AG08396 (cell line): ENCODE measurements at regions not wholly inside any gene's neighbourhood (a gene's known extent, or its start where the extent isn't known, plus 50 kb on each side); places are given as distances from the start of the nearest gene placed in this dataset.

Source experiments
- DNase-seq: peaks from one replicate; pipeline ENCODE4 v3.0.0; 2012; ENCODE audit warnings: low spot score, mixed read lengths

DNA sequence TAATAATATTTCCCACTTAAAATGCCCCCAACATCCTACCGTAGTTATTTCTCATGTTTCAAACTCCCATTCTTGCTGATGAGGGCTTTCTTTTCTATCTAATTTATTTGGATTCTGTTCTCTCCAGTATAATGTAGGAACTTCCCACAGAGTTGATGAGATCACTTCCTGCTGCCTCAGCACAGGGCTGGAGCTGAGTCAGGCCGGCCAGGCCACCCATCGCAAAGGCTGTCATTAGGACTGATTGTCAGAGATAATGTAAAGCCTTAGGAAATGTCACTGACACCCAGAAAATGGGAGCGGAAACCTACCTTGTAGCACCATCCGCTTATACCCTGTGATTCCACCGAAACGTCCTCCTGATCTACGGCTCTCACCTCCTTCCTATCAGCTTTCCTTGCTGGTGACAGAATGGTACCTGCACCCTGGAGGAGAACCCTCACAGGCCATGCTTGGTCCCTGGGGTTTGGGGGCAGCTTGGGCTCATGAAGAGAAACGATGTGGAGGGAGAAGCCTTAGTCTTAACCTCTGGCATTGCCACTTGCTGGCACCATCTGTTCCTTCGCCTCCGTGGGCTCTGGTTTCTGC lies 672.8 kb upstream of the ID2 start:
- peak; percentile 33 for DNase-seq

GRCh38 chr2:8015848-8016600 lies 665.8 kb upstream of the ID2 start:
- DNase-seq = no peak

- DNase-seq = no peak
These were observed 665.2 kb upstream of the ID2 start for GRCh38 chr2:8016688-8017087.

DNA sequence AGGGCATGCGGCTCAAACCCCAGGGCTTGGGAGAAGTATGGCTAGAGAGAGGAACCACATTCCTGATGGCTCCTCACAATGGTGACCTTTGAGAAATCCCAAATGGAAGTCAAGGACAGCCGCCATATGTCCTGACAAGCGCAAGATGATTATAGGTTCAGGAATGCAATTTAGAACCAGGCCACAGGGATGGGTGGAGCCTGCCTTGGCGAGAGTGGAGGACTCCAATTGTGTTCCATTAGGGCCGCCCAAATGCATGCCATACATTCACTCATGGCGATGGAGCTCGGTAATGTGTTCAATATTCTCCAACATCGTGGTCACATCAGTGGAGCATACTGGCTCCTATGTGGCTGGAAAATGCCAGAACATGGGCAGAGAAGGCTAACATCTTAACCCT lies 662.9 kb upstream of the ID2 start:
- no peak for DNase-seq

GRCh38 chr2:8019934-8020333 lies 661.9 kb upstream of the ID2 start:
- DNase-seq = no peak

- no peak for DNase-seq
These were observed 659.9 kb upstream of the ID2 start for GRCh38 chr2:8021921-8022320.

DNA sequence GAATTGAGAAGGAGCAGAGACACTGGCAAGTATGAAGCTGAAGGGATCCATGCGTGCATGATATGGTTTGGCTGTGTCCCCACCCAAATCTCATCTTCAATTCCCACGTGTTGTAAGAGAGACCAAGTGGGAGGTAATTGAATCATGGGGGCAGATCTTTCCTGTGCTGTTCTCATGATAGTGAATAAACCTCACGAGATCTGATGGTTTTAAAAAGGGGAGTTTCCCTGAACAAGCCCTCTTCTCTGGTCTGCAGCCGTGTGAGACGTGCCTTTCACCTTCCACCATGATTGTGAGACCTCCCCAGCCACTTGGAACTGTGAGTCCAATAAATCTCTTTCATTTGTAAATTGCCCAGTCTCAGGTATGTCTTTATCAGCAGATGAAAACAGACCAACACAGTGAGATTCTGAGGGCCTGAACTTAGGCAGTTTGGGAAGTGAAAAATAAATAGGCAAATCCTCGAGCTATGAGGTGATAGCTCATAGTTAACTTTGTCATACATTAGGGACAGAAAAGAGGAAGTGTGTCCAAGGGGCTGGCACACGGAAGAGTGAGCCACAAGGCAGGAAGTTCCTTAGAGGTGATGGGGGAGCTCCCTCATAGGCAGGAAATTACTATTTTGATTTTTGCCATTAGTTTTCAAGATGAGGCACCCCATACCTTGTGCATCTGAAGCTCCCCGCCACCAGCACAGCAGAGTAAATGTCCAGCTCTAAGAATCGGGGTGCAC lies 658.8 kb upstream of the ID2 start:
- no peak for DNase-seq

GRCh38 chr2:8024506-8024905 lies 657.4 kb upstream of the ID2 start:
- DNase-seq = no peak

DNA sequence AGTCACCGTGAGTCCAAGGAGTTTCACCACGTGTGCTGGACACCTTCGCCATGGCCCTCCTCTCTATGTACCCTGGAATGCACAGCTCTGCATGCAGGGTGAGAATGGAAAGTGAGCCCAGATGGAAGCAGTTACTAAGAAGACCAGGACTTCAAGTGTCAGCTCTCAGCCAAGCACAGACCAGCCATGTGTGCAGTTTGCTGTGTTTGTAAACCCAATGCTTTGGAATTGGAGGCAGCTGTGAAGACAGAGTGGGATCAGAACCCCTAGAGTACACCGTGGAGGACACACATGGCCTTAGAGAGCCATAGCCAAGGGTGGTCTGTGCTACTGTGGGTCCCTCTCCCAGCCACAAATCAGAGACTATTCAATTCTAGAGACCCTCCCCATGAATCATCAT lies 655.5 kb upstream of the ID2 start:
- no peak for DNase-seq

- no peak for DNase-seq
These were observed 654.5 kb upstream of the ID2 start for GRCh38 chr2:8027387-8027786.

DNA sequence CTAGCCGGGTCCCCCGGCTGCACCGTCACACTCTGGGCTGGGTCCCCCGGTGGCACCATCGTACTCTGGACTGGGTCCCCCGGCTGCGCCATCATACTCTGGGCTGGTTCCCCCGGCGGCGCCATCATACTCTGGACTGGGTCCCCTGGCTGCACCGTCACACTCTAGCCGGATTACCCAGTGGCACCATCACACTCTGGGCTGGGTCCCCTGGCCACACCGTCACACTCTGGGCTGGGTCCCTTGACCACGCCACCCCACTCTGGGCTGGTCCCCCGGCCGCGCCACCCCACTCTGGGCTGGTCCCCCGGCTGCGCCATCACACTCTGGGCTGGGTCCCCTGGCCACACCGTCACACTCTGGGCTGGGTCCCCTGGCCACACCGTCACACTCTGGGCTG lies 653.8 kb upstream of the ID2 start:
- no peak for DNase-seq

GRCh38 chr2:8028436-8028835 lies 653.4 kb upstream of the ID2 start:
- no peak for DNase-seq

- no peak for DNase-seq
These were observed 652.9 kb upstream of the ID2 start for GRCh38 chr2:8028981-8029380.

DNA sequence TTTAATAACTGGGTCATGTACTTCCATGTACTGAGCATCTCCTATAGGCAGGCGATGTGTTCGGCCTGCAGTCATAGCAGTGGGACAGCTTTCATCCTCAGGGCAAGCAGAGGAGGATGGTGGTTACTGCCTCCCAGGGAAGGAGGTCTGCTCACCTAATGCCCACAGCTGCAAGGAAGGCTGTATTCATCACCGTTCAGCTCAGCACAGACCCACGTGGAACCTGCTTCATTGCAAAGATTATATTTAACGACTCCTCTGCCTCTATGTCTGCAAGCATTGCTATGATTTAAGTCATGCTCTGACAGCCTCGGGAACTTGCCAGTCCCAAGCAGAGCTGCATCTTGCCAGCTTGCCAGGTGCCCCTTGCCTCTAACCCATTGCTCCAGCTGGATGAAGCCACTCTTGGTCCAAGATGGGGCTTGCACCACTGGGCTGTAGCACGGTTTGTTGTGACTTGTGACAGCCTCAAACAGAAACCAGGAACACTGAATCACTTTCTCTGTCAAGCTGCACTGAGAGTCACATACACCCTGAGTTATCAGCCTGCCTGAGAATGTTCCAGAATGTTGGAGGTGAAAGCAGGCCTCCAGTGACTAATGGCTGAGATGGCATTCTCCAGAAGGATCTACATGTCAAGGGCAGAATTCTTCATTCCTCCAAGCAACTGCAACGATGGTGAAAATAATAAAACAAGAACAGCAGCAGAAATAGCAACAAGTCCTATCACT lies 651.1 kb upstream of the ID2 start:
- DNase-seq = no peak

DNA sequence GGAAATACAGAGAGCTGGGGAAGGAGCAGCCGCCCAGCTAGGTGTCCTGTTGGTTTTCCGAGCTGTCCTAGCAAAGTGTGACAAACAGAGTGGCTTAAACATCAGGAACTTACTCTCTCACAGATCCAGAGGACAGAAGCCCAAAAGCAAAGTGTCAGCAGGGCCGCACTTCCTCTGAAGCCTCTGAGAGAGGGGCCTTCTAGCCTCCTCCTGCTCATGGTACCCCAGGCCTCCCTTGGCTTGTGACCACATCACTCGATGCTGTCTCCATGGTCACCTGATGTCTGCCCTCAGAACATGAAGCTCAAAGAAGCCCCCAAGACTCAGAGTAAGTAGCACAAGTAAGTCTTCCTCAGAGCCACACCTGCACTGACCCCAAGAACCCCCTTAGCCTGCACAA lies 650.5 kb upstream of the ID2 start:
- no peak for DNase-seq

- DNase-seq = no peak
These were observed 648.2 kb upstream of the ID2 start for GRCh38 chr2:8033546-8034096.

- no peak for DNase-seq
These were observed 645.5 kb upstream of the ID2 start for GRCh38 chr2:8036366-8036765.

DNA sequence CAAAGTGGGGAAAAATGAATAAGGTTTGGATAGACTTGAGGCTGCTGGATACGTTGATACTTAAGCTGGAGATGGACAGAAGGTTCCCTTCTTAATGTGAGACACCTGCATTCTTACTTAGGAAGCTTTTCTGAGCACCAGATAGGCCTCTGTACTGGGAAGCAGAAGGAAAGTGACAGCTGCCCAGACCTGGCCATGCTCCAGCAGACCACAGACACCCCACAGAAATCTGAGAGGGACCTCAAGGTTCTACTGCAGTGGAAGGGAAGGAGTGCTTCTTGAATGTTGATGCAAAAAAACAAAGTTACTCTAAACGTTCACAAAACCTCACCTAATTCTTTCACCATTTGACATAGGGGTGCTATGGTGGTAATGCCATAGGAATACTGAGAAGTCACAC lies 642.1 kb upstream of the ID2 start:
- DNase-seq = no peak

DNA sequence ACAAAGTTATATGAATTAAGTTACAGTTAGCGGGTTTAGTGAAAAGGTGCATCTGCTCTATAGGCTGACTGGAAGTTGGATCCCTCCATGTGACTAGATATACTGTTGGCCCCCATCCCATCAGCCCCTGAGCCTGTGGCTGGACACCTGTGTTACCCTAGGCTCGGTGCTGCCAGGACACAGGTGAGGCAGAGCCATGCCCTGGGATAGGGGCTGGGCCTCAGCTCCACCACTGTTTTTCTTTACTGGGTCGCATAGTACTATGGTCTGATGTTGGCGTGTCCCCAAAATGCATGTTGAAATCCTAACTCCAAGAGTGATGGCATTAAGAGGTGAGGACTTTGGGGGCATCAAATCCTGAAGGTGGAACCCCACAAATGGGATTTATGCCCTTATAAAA lies 638.6 kb upstream of the ID2 start:
- no peak for DNase-seq

- DNase-seq = no peak
These were observed 637.7 kb upstream of the ID2 start for GRCh38 chr2:8044046-8044594.

GRCh38 chr2:8045081-8045614 lies 636.7 kb upstream of the ID2 start:
- DNase-seq = no peak

- DNase-seq = no peak
These were observed 635.0 kb upstream of the ID2 start for GRCh38 chr2:8046849-8047248.
